ENCODE measurements at regions not wholly inside any gene's neighbourhood (a gene's known extent, or its start where the extent isn't known, plus 50 kb on each side); places are given as distances from the start of the nearest gene placed in this dataset.

DNA sequence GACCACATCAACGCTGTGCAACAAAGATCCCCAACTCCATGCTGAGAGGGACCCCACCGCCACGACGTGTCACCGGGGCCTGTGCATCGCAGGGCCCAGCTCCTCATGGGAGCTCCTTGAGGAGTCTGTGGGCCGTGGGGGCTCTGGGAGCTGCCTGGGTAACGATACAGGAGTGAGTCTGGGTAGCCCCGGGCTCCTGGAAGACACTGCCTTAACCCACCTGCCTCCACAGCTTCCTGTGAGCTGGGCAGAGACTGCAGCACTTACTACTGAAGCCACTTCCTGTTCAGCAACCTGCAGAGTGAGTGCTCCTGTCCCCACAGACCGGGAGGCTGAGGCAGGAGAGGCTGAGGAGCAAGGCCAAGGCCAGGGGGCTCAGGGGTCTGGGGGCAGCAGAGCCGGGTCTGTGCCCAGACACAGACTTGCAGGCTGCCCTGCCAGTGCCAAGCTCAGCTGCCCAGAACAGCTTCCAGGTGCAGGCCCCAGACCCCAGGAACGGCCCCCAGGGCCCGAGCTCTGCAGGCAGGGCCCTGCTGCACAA, 226.7 kb downstream of the BRD1 start:
- intact Hi-C loops (cut with micrococcal nuclease; ENCODE audit: unreplicated experiment) (no loop called here), in situ Hi-C loops (cut with HindIII; ENCODE audit: extremely low pct_ligation_motif_present, low pct_unique_long_range_greater_than_20kb) (no loop called here)
- Histone ChIP-seq H3K36me3 (replicated peaks in 1 of 2; ENCODE audit: control insufficient read depth in 1 of 2, insufficient read depth in 2 of 2, low read length in 2 of 2) (no peaks in the 10 kb centered on the region), H3K27ac (ENCODE audit: extremely low read length, insufficient read depth, low read length) (no peak overlapping the region), H3K4me1 (ENCODE audit: insufficient read depth, low read length) (no peaks in the 10 kb centered on the region), H3K27me3 (ENCODE audit: control insufficient read depth in 1 of 2, insufficient read depth in 2 of 2, low read length in 2 of 2) (peaks cover 11 to 48% of the 10 kb centered on the region in 2 experiments), H4K20me1 (ENCODE audit: insufficient read depth, low read length) (no peaks in the 10 kb centered on the region; the same call in 1 of the 2 replicates), H3K4me3 (replicated peaks in 1 of 3; ENCODE audit: insufficient read depth in 1 of 3, low read depth in 2 of 3, low read length in 3 of 3) (no peak overlapping the region), H3K9ac (ENCODE audit: insufficient read depth, low read depth, low read length) (no peak overlapping the region), H2AFZ (ENCODE audit: low read length) (no peak overlapping the region), H3K4me2 (ENCODE audit: low read depth, low read length) (no peak overlapping the region), H3K9me3 (ENCODE audit: low read length) (peaks cover 10% of the 10 kb centered on the region; the same call in 1 of the 2 replicates), H3K79me2 (ENCODE audit: insufficient read depth, low read length) (no peaks in the 10 kb centered on the region)
- ATAC-seq (no peak), FAIRE-seq (no peak), DNase-seq (ENCODE audit: low spot score) (no peak)
- CTCF ChIA-PET (ENCODE audit: low intra/inter-chr PET ratio, low total read pairs): no interaction called here
- POLR2A ChIA-PET: no interaction called here
- WGBS (ENCODE audit: low lambda C conversion rate): 0% methylated on average over 1 of the region's 13 CpGs
- no TSS peak for BruUV-seq (replicated peaks)
- no peak for TF ChIP-seq ZNF878 (CRISPR knock-in tag; IDR thresholded peaks at IDR 0.05)

DNA sequence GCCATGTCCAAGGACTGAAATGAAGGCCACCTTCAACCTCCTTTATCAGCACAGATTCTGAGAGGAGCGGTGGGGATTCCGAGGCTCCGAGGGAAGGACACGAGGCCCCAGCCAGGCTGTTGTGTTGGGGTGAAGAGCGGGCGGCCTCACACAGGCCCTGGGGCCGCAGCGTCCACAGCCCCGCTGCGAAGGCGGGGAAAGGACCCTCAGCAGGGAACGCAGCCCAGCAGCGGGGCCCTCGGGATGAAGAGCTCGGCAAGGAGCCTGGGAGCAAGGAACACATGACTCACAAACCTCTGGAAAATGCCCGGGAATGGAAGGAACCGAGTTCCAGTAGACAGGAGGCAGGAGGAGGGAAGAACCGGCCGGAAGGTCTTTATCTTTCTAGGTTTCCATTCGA, 227.2 kb downstream of the BRD1 start:
- FAIRE-seq (no peak), ATAC-seq (no peak), DNase-seq (ENCODE audit: low spot score) (no peak)
- Histone ChIP-seq H3K79me2 (ENCODE audit: insufficient read depth, low read length) (no peaks in the 10 kb centered on the region), H3K4me1 (ENCODE audit: insufficient read depth, low read length) (no peaks in the 10 kb centered on the region), H3K27me3 (ENCODE audit: control insufficient read depth in 1 of 2, insufficient read depth in 2 of 2, low read length in 2 of 2) (peaks cover 11 to 48% of the 10 kb centered on the region in 2 experiments), H3K4me2 (ENCODE audit: low read depth, low read length) (no peak overlapping the region), H3K9me3 (ENCODE audit: low read length) (peaks cover 10% of the 10 kb centered on the region; the same call in 1 of the 2 replicates), H3K36me3 (replicated peaks in 1 of 2; ENCODE audit: control insufficient read depth in 1 of 2, insufficient read depth in 2 of 2, low read length in 2 of 2) (no peaks in the 10 kb centered on the region), H2AFZ (ENCODE audit: low read length) (no peak overlapping the region), H3K4me3 (replicated peaks in 1 of 3; ENCODE audit: insufficient read depth in 1 of 3, low read depth in 2 of 3, low read length in 3 of 3) (no peak overlapping the region), H4K20me1 (ENCODE audit: insufficient read depth, low read length) (no peaks in the 10 kb centered on the region; the same call in 1 of the 2 replicates), H3K27ac (ENCODE audit: extremely low read length, insufficient read depth, low read length) (no peak overlapping the region), H3K9ac (ENCODE audit: insufficient read depth, low read depth, low read length) (no peak overlapping the region)
- POLR2A ChIA-PET: no interaction called here
- WGBS (ENCODE audit: low lambda C conversion rate): 17% methylated on average over 10 of the region's 20 CpGs
- CTCF ChIA-PET (ENCODE audit: low intra/inter-chr PET ratio, low total read pairs): no interaction called here
- intact Hi-C loops (cut with micrococcal nuclease; ENCODE audit: unreplicated experiment): no loop called here
- in situ Hi-C loops (cut with HindIII; ENCODE audit: extremely low pct_ligation_motif_present, low pct_unique_long_range_greater_than_20kb): no loop called here
- no TSS peak for BruUV-seq (replicated peaks)
- TF ChIP-seq, protein P1, sequence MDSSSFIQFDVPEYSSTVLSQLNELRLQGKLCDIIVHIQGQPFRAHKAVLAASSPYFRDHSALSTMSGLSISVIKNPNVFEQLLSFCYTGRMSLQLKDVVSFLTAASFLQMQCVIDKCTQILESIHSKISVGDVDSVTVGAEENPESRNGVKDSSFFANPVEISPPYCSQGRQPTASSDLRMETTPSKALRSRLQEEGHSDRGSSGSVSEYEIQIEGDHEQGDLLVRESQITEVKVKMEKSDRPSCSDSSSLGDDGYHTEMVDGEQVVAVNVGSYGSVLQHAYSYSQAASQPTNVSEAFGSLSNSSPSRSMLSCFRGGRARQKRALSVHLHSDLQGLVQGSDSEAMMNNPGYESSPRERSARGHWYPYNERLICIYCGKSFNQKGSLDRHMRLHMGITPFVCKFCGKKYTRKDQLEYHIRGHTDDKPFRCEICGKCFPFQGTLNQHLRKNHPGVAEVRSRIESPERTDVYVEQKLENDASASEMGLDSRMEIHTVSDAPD (CRISPR knock-in tag; IDR thresholded peaks at IDR 0.05): no peak

All from HepG2 (cell line).